CD4-positive, alpha-beta T cell (primary cell): ENCODE measurements at regions not wholly inside any gene's neighbourhood (a gene's known extent, or its start where the extent isn't known, plus 50 kb on each side); places are given as distances from the start of the nearest gene placed in this dataset.

Experiments used
- ATAC-seq: fragments of 200-7000 bp; cut with Tn5 transposase; one replicate; pipeline ENCODE4 v1.10.0; 2022; ENCODE audit warnings: mild to moderate bottlenecking; ENCODE audit not compliant: poor library complexity
- CTCF ChIA-PET: fragments of 350-600 bp; sonication (Branson Sonifier 250); formaldehyde crosslinking; loops from one replicate; lab custom pipeline; 2021; ENCODE audit warnings: antibody characterized with exemption, inconsistent platforms; lab: Charles Lee
- POLR2A ChIA-PET: fragments of 350-600 bp; sonication (Branson Sonifier 250); formaldehyde crosslinking; loops from one replicate; lab custom pipeline; 2021; ENCODE audit warnings: antibody characterized with exemption, inconsistent platforms; lab: Charles Lee
- DNase-seq, 14 experiments: peaks; one replicate each; pipeline ENCODE4 v3.0.0-alpha.2; 2013 to 2020; ENCODE audit warnings: mixed read lengths in 2 of 14
- H3K27ac ChIP-seq, 2 donors: one replicate each; pipeline versions ENCODE4 v1.5.1 to v1.7.0; 2013; ENCODE audit warnings: low read length in 2 of 2, low read depth in 1 of 2, mild to moderate bottlenecking in 1 of 2
- H3K27me3 ChIP-seq, 2 experiments: 1 replicate in 1 of 2; 2 replicates in 1 of 2; pipeline versions ENCODE4 v1.6.1 to v1.7.0; 2013; ENCODE audit warnings: low read length in 2 of 2, control low read depth in 1 of 2, mild to moderate bottlenecking in 1 of 2, moderate library complexity in 1 of 2; ENCODE audit not compliant: insufficient read depth in 2 of 2, control insufficient read depth in 1 of 2
- H3K36me3 ChIP-seq: one replicate; pipeline ENCODE4 v1.6.1; 2013; ENCODE audit warnings: low read length, control low read depth; ENCODE audit not compliant: insufficient read depth
- H3K4me1 ChIP-seq: one replicate; pipeline ENCODE4 v1.6.1; 2013; ENCODE audit warnings: low read length, control low read depth; ENCODE audit not compliant: insufficient read depth
- H3K4me3 ChIP-seq: one replicate; pipeline ENCODE4 v1.5.1; 2013; ENCODE audit warnings: mild to moderate bottlenecking, low read length, moderate library complexity
- H3K9me3 ChIP-seq, 2 experiments: 1 replicate in 1 of 2; 2 replicates in 1 of 2; pipeline versions ENCODE4 v1.6.1 to v1.7.0; 2013; ENCODE audit warnings: low read length in 2 of 2, mild to moderate bottlenecking in 2 of 2, control low read depth in 1 of 2, moderate library complexity in 1 of 2; ENCODE audit not compliant: control insufficient read depth in 1 of 2, insufficient read depth in 1 of 2
- H3K27ac Mint-ChIP-seq: one replicate; pipeline ENCODE4 v1.8.0; 2020; ENCODE audit warnings: mixed read lengths
- H3K27me3 Mint-ChIP-seq: one replicate; pipeline ENCODE4 v1.8.0; 2021; ENCODE audit warnings: mixed read lengths
- H3K36me3 Mint-ChIP-seq: one replicate; pipeline ENCODE4 v1.8.0; 2021; ENCODE audit warnings: low read depth, mixed read lengths
- H3K4me1 Mint-ChIP-seq: one replicate; pipeline ENCODE4 v1.8.0; 2021; ENCODE audit warnings: low read depth, mixed read lengths
- H3K4me3 Mint-ChIP-seq: one replicate; pipeline ENCODE4 v1.8.0; 2020; ENCODE audit warnings: mild to moderate bottlenecking, mixed read lengths
- H3K9me3 Mint-ChIP-seq: one replicate; pipeline ENCODE4 v1.8.0; 2020; ENCODE audit warnings: mixed read lengths
- intact Hi-C, 2 experiments: fragments of 100-400 bp; cut with DNase I in 1 of 2; cut with micrococcal nuclease in 1 of 2; formaldehyde crosslinking; loops; one replicate each; pipeline versions ENCODE4 v1.15.1 to v1.9.0; 2023 to 2025; cut with DNase I, micrococcal nuclease
- TF ChIP-seq, protein P1 (sequence below): fragments of 200-600 bp; IDR thresholded peaks from one replicate; pipeline ENCODE4 v1.8.0; 2022; ENCODE audit warnings: antibody characterized with exemption, mild to moderate bottlenecking

- ChIA-PET CTCF (no interaction called here), POLR2A (interaction anchor here (1.1 to 1.5 kb wide), 2 partner anchors 137 to 161 kb away, joined by 3 to 4 read pairs; no protein-coding TSS in a partner anchor)
- TF ChIP-seq, protein P1, sequence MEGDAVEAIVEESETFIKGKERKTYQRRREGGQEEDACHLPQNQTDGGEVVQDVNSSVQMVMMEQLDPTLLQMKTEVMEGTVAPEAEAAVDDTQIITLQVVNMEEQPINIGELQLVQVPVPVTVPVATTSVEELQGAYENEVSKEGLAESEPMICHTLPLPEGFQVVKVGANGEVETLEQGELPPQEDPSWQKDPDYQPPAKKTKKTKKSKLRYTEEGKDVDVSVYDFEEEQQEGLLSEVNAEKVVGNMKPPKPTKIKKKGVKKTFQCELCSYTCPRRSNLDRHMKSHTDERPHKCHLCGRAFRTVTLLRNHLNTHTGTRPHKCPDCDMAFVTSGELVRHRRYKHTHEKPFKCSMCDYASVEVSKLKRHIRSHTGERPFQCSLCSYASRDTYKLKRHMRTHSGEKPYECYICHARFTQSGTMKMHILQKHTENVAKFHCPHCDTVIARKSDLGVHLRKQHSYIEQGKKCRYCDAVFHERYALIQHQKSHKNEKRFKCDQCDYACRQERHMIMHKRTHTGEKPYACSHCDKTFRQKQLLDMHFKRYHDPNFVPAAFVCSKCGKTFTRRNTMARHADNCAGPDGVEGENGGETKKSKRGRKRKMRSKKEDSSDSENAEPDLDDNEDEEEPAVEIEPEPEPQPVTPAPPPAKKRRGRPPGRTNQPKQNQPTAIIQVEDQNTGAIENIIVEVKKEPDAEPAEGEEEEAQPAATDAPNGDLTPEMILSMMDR: no peak
- peak overlapping the region; percentile 0 for H3K4me3 Mint-ChIP-seq
- no peaks in the 10 kb centered on the region for H3K36me3 ChIP-seq
- no peak overlapping the region for H3K27ac ChIP-seq
- peaks cover 44% of the 10 kb centered on the region for H3K4me1 ChIP-seq
- H3K27me3 ChIP-seq: no peaks in the 10 kb centered on the region
- peaks cover 0 to 3% of the 10 kb centered on the region in 2 experiments for H3K9me3 ChIP-seq
- H3K4me1 Mint-ChIP-seq: peaks cover 36% of the 10 kb centered on the region
- H3K9me3 Mint-ChIP-seq: no peaks in the 10 kb centered on the region
- intact Hi-C loops: loop anchor here (10.0 kb wide), 2 partner anchors 68 to 158 kb away; partner anchors contain the start of gene KLF6 (in 1 of the 2)
- DNase-seq (no peak), ATAC-seq (peak; percentile 12)
- H3K36me3 Mint-ChIP-seq: no peaks in the 10 kb centered on the region
- H3K27me3 Mint-ChIP-seq: no peaks in the 10 kb centered on the region
- H3K4me3 ChIP-seq: no peak overlapping the region
- peak overlapping the region; percentile 77 for H3K27ac Mint-ChIP-seq
These were observed 158.0 kb upstream of the KLF6 start for GRCh38 chr10:3942937-3943489.

- CTCF ChIA-PET: no interaction called here
- ATAC-seq (no peak), DNase-seq (no peak)
- H3K9me3 Mint-ChIP-seq: no peaks in the 10 kb centered on the region
- Histone ChIP-seq H3K36me3 (no peaks in the 10 kb centered on the region), H3K4me3 (no peak overlapping the region), H3K4me1 (peaks cover 38% of the 10 kb centered on the region), H3K27ac (no peak overlapping the region), H3K9me3 (peaks cover 0 to 3% of the 10 kb centered on the region in 2 experiments), H3K27me3 (no peaks in the 10 kb centered on the region)
- H3K27ac Mint-ChIP-seq: peak overlapping the region; percentile 51
- H3K27me3 Mint-ChIP-seq: no peaks in the 10 kb centered on the region
- intact Hi-C loops: loop anchor here (10.0 kb wide), 2 partner anchors 67 to 157 kb away; partner anchors contain the start of gene KLF6 (in 1 of the 2)
- peaks cover 29% of the 10 kb centered on the region for H3K4me1 Mint-ChIP-seq
- POLR2A ChIA-PET: no interaction called here
- no peaks in the 10 kb centered on the region for H3K36me3 Mint-ChIP-seq
- TF ChIP-seq, protein P1: no peak
- H3K4me3 Mint-ChIP-seq: no peak overlapping the region
These were observed 156.7 kb upstream of the KLF6 start for GRCh38 chr10:3941676-3942075.

DNA sequence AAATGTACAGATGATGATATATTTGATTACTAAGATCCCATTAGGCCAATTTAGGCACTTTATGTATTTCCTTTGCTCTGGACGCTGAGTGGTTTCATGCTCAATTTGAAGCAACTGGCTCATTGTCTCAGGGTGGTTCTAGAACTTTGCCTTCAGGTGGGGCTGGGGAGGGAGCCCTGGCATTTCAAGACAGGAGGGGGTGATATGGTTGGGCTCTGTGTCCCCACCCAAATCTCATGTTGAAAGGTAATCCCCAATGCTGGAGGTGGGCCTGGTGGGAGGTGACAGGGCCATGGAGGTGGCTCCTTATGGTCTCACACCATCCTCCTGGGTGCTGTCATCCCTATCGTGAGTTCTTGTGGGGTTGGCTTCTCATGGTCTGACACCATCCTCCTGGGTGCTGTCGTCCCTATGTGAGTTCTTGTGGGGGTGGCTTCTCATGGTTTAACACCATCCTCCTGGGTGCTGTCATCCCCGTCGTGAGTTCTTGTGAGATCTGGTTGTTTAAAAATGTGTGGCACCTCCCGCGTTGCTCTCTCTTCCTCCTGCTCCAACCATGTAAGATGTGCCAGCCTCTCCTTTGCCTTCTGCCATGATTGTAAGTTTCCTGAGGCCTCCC lies 151.5 kb upstream of the KLF6 start:
- TF ChIP-seq, protein P1: no peak
- Mint-ChIP-seq H3K9me3 (no peaks in the 10 kb centered on the region), H3K27ac (peak overlapping the region; percentile 50), H3K4me3 (peak overlapping the region; percentile 52), H3K36me3 (no peaks in the 10 kb centered on the region), H3K27me3 (no peaks in the 10 kb centered on the region), H3K4me1 (peaks cover 27% of the 10 kb centered on the region)
- ATAC-seq (no peak), DNase-seq (no peak)
- POLR2A ChIA-PET: interaction anchor here (1.2 to 1.7 kb wide), 2 partner anchors 24 to 151 kb away, joined by 3 to 6 read pairs; partner anchors contain the start of gene KLF6
- no peaks in the 10 kb centered on the region for H3K36me3 ChIP-seq
- CTCF ChIA-PET: no interaction called here
- H3K4me1 ChIP-seq: peaks cover 8% of the 10 kb centered on the region
- no peak overlapping the region for H3K4me3 ChIP-seq
- intact Hi-C loops: loop anchor here in 1 of 2 experiments (5.0 kb wide), 1 partner anchor 44 kb away; no protein-coding TSS in a partner anchor
- H3K9me3 ChIP-seq: no peaks in the 10 kb centered on the region
- H3K27me3 ChIP-seq: no peaks in the 10 kb centered on the region
- no peak overlapping the region for H3K27ac ChIP-seq
